ENCODE measurements at regions not wholly inside any gene's neighbourhood (a gene's known extent, or its start where the extent isn't known, plus 50 kb on each side); places are given as distances from the start of the nearest gene placed in this dataset.

DNA sequence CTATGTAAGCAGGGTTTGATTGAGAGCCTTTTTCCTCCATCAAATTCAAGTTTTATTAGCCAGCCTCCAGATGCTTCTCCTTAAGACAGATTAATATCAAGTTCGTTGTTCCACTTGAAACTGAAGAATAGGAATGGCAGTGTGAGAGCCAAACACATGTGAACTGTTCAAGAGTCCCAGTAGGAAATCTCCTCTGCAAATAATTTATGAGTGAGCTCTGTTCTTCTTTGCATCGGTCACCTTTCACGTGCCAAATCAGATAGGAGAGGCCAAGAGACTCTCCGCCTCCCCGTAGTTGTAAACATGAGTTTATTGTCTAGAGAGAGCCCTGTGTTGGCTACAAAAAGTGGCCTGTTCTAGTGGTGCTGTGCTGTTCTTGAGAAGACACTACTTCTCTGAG lies 372.1 kb upstream of the NR2F2 start:
- FAIRE-seq: no peak
- H3K4me1 ChIP-seq (ENCODE audit: control insufficient read depth, extremely low read depth, insufficient read depth, low read length): no peaks in the 10 kb centered on the region
- H3K9ac ChIP-seq (ENCODE audit: control insufficient read depth, extremely low read depth, insufficient read depth, low read length): no peak overlapping the region
- H3K4me3 ChIP-seq (ENCODE audit: control insufficient read depth in 2 of 3, extremely low read depth in 1 of 3, insufficient read depth in 2 of 3, low read depth in 1 of 3, low read length in 3 of 3): no peak overlapping the region
- H3K27me3 ChIP-seq (ENCODE audit: control insufficient read depth, extremely low read depth, insufficient read depth, low read length): no peaks in the 10 kb centered on the region
- no peak for DNase-seq (ENCODE audit: low read depth, low spot score)
- no peak overlapping the region for H2AFZ ChIP-seq (ENCODE audit: control insufficient read depth, low read length)
- H3K9me1 ChIP-seq (ENCODE audit: control insufficient read depth, extremely low read depth, insufficient read depth, low read length): no peaks in the 10 kb centered on the region
- H3K4me2 ChIP-seq (ENCODE audit: control insufficient read depth, extremely low read depth, insufficient read depth, low read depth, low read length): no peak overlapping the region
- H3K9me3 ChIP-seq (ENCODE audit: control insufficient read depth, low read depth, low read length): no peaks in the 10 kb centered on the region
- H3K79me2 ChIP-seq (ENCODE audit: control insufficient read depth, insufficient read depth, low read length): no peaks in the 10 kb centered on the region
- no peak overlapping the region for H3K27ac ChIP-seq (ENCODE audit: control insufficient read depth, insufficient read depth, low read length)
- no peaks in the 10 kb centered on the region for H3K36me3 ChIP-seq (ENCODE audit: control insufficient read depth in 2 of 2, extremely low read depth in 1 of 2, insufficient read depth in 2 of 2, low read length in 2 of 2)
- TF ChIP-seq, protein P1, sequence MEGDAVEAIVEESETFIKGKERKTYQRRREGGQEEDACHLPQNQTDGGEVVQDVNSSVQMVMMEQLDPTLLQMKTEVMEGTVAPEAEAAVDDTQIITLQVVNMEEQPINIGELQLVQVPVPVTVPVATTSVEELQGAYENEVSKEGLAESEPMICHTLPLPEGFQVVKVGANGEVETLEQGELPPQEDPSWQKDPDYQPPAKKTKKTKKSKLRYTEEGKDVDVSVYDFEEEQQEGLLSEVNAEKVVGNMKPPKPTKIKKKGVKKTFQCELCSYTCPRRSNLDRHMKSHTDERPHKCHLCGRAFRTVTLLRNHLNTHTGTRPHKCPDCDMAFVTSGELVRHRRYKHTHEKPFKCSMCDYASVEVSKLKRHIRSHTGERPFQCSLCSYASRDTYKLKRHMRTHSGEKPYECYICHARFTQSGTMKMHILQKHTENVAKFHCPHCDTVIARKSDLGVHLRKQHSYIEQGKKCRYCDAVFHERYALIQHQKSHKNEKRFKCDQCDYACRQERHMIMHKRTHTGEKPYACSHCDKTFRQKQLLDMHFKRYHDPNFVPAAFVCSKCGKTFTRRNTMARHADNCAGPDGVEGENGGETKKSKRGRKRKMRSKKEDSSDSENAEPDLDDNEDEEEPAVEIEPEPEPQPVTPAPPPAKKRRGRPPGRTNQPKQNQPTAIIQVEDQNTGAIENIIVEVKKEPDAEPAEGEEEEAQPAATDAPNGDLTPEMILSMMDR (optimal IDR thresholded peaks at IDR 0.05 in 1 of 3, IDR thresholded peaks at IDR 0.05 in 1 of 3, conservative IDR thresholded peaks at IDR 0.05 in 1 of 3; ENCODE audit: extremely low read depth in 1 of 3, insufficient read depth in 2 of 3, low read length in 3 of 3): no peak
- no peak for TF ChIP-seq EZH2 (IDR thresholded peaks at IDR 0.05; ENCODE audit: low read length)
- dilution Hi-C loops (cut with MboI; ENCODE audit: extremely low pct_ligation_motif_present, low sequenced_read_pairs): no loop called here
- H4K20me1 ChIP-seq (ENCODE audit: control insufficient read depth, extremely low read depth, insufficient read depth, low read length): no peaks in the 10 kb centered on the region

DNA sequence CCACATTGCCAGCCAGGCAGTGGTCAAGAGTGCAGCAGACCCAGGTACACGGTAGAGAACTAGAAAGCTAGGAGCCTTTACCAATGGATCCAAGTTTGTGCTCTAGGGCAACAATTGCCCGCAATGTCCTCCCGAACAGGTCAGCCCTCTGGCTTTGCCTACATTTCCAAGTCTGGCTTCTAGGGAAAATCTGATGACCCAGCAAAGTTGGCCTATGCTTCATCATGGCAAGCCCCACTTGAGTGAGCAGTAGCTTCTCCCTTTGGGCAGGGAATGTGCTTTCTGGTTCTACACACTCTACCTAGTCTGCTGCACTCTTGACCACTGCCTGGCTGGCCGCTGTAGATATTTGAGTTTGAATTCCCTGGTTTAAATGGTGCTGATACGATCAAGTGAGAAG lies 361.6 kb upstream of the NR2F2 start:
- H3K27me3 ChIP-seq (ENCODE audit: control insufficient read depth, extremely low read depth, insufficient read depth, low read length): no peaks in the 10 kb centered on the region
- DNase-seq (ENCODE audit: low read depth, low spot score): no peak
- no peak overlapping the region for H3K4me3 ChIP-seq (ENCODE audit: control insufficient read depth in 2 of 3, extremely low read depth in 1 of 3, insufficient read depth in 2 of 3, low read depth in 1 of 3, low read length in 3 of 3)
- H3K9ac ChIP-seq (ENCODE audit: control insufficient read depth, extremely low read depth, insufficient read depth, low read length): no peak overlapping the region
- no peak overlapping the region for H3K4me2 ChIP-seq (ENCODE audit: control insufficient read depth, extremely low read depth, insufficient read depth, low read depth, low read length)
- no peaks in the 10 kb centered on the region for H3K36me3 ChIP-seq (ENCODE audit: control insufficient read depth in 2 of 2, extremely low read depth in 1 of 2, insufficient read depth in 2 of 2, low read length in 2 of 2)
- TF ChIP-seq, protein P1 (optimal IDR thresholded peaks at IDR 0.05 in 1 of 3, IDR thresholded peaks at IDR 0.05 in 1 of 3, conservative IDR thresholded peaks at IDR 0.05 in 1 of 3; ENCODE audit: extremely low read depth in 1 of 3, insufficient read depth in 2 of 3, low read length in 3 of 3): no peak
- TF ChIP-seq EZH2 (IDR thresholded peaks at IDR 0.05; ENCODE audit: low read length): no peak
- H3K9me3 ChIP-seq (ENCODE audit: control insufficient read depth, low read depth, low read length): no peaks in the 10 kb centered on the region
- no peaks in the 10 kb centered on the region for H3K4me1 ChIP-seq (ENCODE audit: control insufficient read depth, extremely low read depth, insufficient read depth, low read length)
- FAIRE-seq: no peak
- H3K79me2 ChIP-seq (ENCODE audit: control insufficient read depth, insufficient read depth, low read length): no peaks in the 10 kb centered on the region
- dilution Hi-C loops (cut with MboI; ENCODE audit: extremely low pct_ligation_motif_present, low sequenced_read_pairs): no loop called here
- H3K27ac ChIP-seq (ENCODE audit: control insufficient read depth, insufficient read depth, low read length): no peak overlapping the region
- H2AFZ ChIP-seq (ENCODE audit: control insufficient read depth, low read length): no peak overlapping the region
- H3K9me1 ChIP-seq (ENCODE audit: control insufficient read depth, extremely low read depth, insufficient read depth, low read length): no peaks in the 10 kb centered on the region
- no peaks in the 10 kb centered on the region for H4K20me1 ChIP-seq (ENCODE audit: control insufficient read depth, extremely low read depth, insufficient read depth, low read length)

All from keratinocyte (primary cell).